ENCODE measurements at regions not wholly inside any gene's neighbourhood (a gene's known extent, or its start where the extent isn't known, plus 50 kb on each side); places are given as distances from the start of the nearest gene placed in this dataset.

GRCh38 chr3:170725285-170725731 lies 139.4 kb upstream of the SLC7A14 start (continued):
- TF ChIP-seq XRCC5 (IDR thresholded peaks at IDR 0.05; ENCODE audit: low read depth, low read length), result no peak
- TF ChIP-seq AFF1 (IDR thresholded peaks at IDR 0.05; ENCODE audit: low read depth in 1 of 2, partially characterized antibody in 2 of 2), result no peak
- TF ChIP-seq PTTG1 (tag; IDR thresholded peaks at IDR 0.05; ENCODE audit: low read depth), result no peak
- no peak for TF ChIP-seq C11orf30 (IDR thresholded peaks at IDR 0.05; ENCODE audit: low read depth)
- TF ChIP-seq SFPQ (IDR thresholded peaks at IDR 0.05; ENCODE audit: low read depth, low read length), result no peak
- TF ChIP-seq ZFP91 (CRISPR knock-in tag; IDR thresholded peaks at IDR 0.05), result no peak
- TF ChIP-seq ZNF133 (CRISPR knock-in tag; IDR thresholded peaks at IDR 0.05), result no peak
- no peak for TF ChIP-seq NCOA6 (IDR thresholded peaks at IDR 0.05)
- TF ChIP-seq ARID3A (IDR thresholded peaks at IDR 0.05; ENCODE audit: borderline replicate concordance, low read depth, low read length), result no peak
- no peak for TF ChIP-seq ZNF740 (CRISPR knock-in tag; IDR thresholded peaks at IDR 0.05)
- no peak for TF ChIP-seq ZNF740 (tag; IDR thresholded peaks at IDR 0.05)
- TF ChIP-seq NR3C1 (CRISPR knock-in tag; IDR thresholded peaks at IDR 0.05), result no peak
- no peak for TF ChIP-seq GTF2E2 (tag; IDR thresholded peaks at IDR 0.05)
- TF ChIP-seq NONO (IDR thresholded peaks at IDR 0.05; ENCODE audit: low read depth in 2 of 2, low read length in 1 of 2), result no peak
- TF ChIP-seq SUPT5H (IDR thresholded peaks at IDR 0.05), result no peak
- peak; percentile 76 for TF ChIP-seq CEBPB (tag; IDR thresholded peaks at IDR 0.05)
- TF ChIP-seq ERF (CRISPR knock-in tag; IDR thresholded peaks at IDR 0.05), result no peak
- no peak for TF ChIP-seq TFAM (CRISPR knock-in tag; conservative IDR thresholded peaks at IDR 0.05)
- TF ChIP-seq SIN3B (IDR thresholded peaks at IDR 0.05; ENCODE audit: low read depth), result no peak
- TF ChIP-seq ZNF780A (CRISPR knock-in tag; IDR thresholded peaks at IDR 0.05), result no peak

All from K562 (cell line).